HEK293T (cell line): ENCODE measurements at regions not wholly inside any gene's neighbourhood (a gene's known extent, or its start where the extent isn't known, plus 50 kb on each side); places are given as distances from the start of the nearest gene placed in this dataset.

Source experiments
- CTCF ChIA-PET: fragments of 350-600 bp; formaldehyde crosslinking; extraction: SDS; loops from one replicate; lab custom pipeline; 2021; ENCODE audit warnings: antibody characterized with exemption, inconsistent platforms; lab: Yijun Ruan, JAX
- POLR2A ChIA-PET: fragments of 350-600 bp; formaldehyde crosslinking; extraction: SDS; loops from one replicate; lab custom pipeline; 2020; ENCODE audit warnings: antibody characterized with exemption, inconsistent platforms; lab: Yijun Ruan, JAX
- DNase-seq: peaks from one replicate; pipeline ENCODE4 v3.0.0; 2012; ENCODE audit warnings: mixed read lengths; ENCODE audit errors: extremely low spot score
- ARNT ChIP-seq: fragments of 450-650 bp; IDR thresholded peaks from 2 replicates; pipeline ENCODE4 v1.6.1; 2017; ENCODE audit warnings: mild to moderate bottlenecking
- BHLHE40 ChIP-seq: fragments of 450-650 bp; IDR thresholded peaks from 2 replicates; pipeline ENCODE4 v1.6.1; 2016; ENCODE audit warnings: mild to moderate bottlenecking, moderate library complexity, borderline replicate concordance
- CTBP1 ChIP-seq: fragments of 450-650 bp; IDR thresholded peaks from 2 replicates; pipeline ENCODE4 v1.6.1; 2016; ENCODE audit warnings: borderline replicate concordance
- ELF4 ChIP-seq: fragments of 450-650 bp; IDR thresholded peaks from 2 replicates; pipeline ENCODE4 v1.6.1; 2017; ENCODE audit warnings: antibody characterized with exemption
- FOXA1 ChIP-seq: fragments of 450-650 bp; IDR thresholded peaks from 2 replicates; pipeline ENCODE4 v1.6.1; 2016; ENCODE audit warnings: mild to moderate bottlenecking
- FOXK2 ChIP-seq: fragments of 450-650 bp; IDR thresholded peaks from 2 replicates; pipeline ENCODE4 v1.6.1; 2016; ENCODE audit warnings: mild to moderate bottlenecking
- FOXM1 ChIP-seq: fragments of 450-650 bp; IDR thresholded peaks from 2 replicates; pipeline ENCODE4 v1.6.1; 2017; ENCODE audit warnings: mild to moderate bottlenecking, borderline replicate concordance
- HDGF ChIP-seq: fragments of 450-650 bp; IDR thresholded peaks from 2 replicates; pipeline ENCODE4 v1.6.1; 2017; ENCODE audit warnings: antibody characterized with exemption, borderline replicate concordance
- L3MBTL2 ChIP-seq: fragments of 450-650 bp; conservative IDR thresholded peaks from 2 replicates; pipeline ENCODE4 v1.6.1; 2016; ENCODE audit warnings: mild to moderate bottlenecking
- LEF1 ChIP-seq: fragments of 450-650 bp; IDR thresholded peaks from 2 replicates; pipeline ENCODE4 v1.6.1; 2017; ENCODE audit warnings: mild to moderate bottlenecking, borderline replicate concordance
- NFRKB ChIP-seq: fragments of 450-650 bp; IDR thresholded peaks from 2 replicates; pipeline ENCODE4 v1.6.1; 2016; ENCODE audit warnings: mild to moderate bottlenecking, moderate library complexity
- SP1 ChIP-seq: fragments of 450-650 bp; IDR thresholded peaks from 2 replicates; pipeline ENCODE4 v1.6.1; 2017
- SUZ12 ChIP-seq: fragments of 450-650 bp; IDR thresholded peaks from 2 replicates; pipeline ENCODE4 v1.6.1; 2016; ENCODE audit warnings: mild to moderate bottlenecking
- TARDBP ChIP-seq: fragments of 450-650 bp; IDR thresholded peaks from 2 replicates; pipeline ENCODE4 v1.6.1; 2016
- ZNF384 ChIP-seq: fragments of 450-650 bp; IDR thresholded peaks from 2 replicates; pipeline ENCODE4 v1.6.1; 2016
- TF ChIP-seq, protein P1 (sequence below): fragments of 450-650 bp; IDR thresholded peaks from 2 replicates; pipeline ENCODE4 v1.6.1; 2016

DNA sequence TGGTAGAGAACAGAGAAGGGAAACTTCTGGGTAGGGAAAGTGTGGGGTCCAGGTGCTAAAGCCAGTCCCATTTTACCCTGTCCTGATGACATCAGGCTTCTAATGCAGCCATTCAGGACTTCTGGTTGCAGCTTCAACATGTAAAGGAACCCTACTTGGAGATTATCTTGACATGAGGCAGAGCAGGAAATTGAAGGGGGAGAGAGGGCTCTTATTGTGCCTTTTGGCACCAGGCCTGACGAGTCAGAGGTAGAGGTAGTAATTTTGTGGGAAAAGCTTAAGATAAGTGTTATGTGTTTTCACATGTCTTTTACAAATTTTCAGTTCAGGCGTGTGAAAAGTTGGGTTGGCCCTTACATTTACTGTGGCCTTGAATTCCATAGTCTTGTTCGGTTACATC is 102.4 kb upstream of the APC start:
- no peak for DNase-seq
- ChIA-PET POLR2A (no interaction called here), CTCF (interaction anchor here (1.2 kb wide), 1 partner anchor 30 kb away, joined by 3 read pairs; no protein-coding TSS in a partner anchor)
- TF ChIP-seq ARNT (no peak), HDGF (no peak), ZNF384 (no peak), NFRKB (no peak), CTBP1 (no peak), L3MBTL2 (no peak), FOXA1 (no peak)
- TF ChIP-seq, protein P1, sequence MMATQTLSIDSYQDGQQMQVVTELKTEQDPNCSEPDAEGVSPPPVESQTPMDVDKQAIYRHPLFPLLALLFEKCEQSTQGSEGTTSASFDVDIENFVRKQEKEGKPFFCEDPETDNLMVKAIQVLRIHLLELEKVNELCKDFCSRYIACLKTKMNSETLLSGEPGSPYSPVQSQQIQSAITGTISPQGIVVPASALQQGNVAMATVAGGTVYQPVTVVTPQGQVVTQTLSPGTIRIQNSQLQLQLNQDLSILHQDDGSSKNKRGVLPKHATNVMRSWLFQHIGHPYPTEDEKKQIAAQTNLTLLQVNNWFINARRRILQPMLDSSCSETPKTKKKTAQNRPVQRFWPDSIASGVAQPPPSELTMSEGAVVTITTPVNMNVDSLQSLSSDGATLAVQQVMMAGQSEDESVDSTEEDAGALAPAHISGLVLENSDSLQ = no peak

DNA sequence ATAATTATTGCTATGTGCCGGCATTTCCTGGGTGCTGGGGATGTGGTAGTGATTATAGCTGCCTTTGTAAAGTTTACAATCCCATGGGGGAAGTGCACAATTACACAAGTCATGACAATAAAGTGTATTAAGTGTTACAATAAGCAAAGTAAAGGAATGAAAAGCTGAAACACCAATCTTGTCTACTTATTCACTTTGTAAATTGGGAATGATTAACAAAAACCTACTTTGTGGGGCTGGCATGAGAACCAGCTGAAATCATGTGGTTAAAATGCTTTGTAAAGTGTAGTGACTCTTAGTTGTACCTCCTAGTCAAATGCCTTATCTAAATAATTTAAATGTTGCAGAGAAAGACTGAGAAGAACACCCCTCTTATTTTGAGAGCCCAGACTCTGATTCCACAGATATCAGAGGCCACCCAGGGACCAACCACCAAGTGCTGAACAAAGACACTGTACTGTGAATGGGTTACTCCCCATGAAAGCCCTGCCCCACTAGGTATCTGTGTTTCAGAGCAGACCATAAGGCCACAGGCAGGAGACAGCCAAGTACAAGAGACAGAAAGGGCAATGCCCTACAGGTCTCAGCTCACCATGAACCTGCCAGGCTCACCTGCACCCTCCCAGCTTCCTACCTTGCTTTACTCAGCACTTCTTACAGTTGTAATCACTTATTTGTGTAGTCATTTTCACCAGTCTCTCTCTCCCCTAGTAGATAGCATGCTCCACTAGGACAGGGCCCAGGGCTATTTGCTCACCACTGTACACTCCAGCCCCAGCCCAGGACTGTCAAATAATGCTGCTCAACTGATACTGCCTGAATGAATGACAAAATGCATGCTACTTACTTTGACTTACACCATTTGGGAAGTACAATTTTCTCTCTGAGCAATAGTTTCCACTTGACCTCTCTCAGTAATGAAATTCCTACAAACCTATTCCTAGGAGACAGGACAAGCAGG is 101.6 kb upstream of the APC start:
- ChIA-PET CTCF (interaction anchor here (1.2 kb wide), 1 partner anchor 31 kb away, joined by 3 read pairs; no protein-coding TSS in a partner anchor), POLR2A (no interaction called here)
- no peak for DNase-seq
- TF ChIP-seq, protein P1 = no peak
- TF ChIP-seq L3MBTL2 = no peak
- TF ChIP-seq SUZ12 = no peak
- no peak for TF ChIP-seq LEF1
- no peak for TF ChIP-seq ZNF384
- no peak for TF ChIP-seq CTBP1

DNA sequence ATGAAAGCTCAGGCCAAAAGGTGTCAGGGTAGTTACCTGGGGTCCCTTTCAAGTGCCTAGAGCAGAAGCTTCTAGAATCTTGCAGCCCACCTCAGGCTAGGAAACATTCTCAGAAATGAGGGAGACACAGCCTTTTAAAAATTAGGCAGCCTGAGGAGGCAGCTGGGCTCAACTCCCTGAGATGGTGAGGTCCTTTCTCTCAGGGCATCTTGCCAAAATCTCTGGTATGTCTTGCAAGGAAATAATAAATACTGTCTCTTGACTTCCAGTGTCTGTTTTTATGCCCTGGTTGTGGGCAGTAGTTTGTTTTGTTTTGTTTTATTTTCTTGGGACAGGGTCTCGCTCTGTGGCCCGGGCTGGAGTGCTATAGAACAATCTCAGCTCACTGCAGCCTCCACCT is 100.9 kb upstream of the APC start:
- TF ChIP-seq HDGF = no peak
- no peak for TF ChIP-seq FOXA1
- TF ChIP-seq TARDBP = no peak
- no peak for TF ChIP-seq NFRKB
- no peak for TF ChIP-seq BHLHE40
- ChIA-PET CTCF (interaction anchor here (1.2 kb wide), 1 partner anchor 32 kb away, joined by 3 read pairs; no protein-coding TSS in a partner anchor), POLR2A (no interaction called here)
- DNase-seq = no peak

GRCh38 chr5:112637343-112637742 is 100.3 kb upstream of the APC start:
- ChIA-PET POLR2A (no interaction called here), CTCF (no interaction called here)
- no peak for TF ChIP-seq ELF4
- no peak for TF ChIP-seq SUZ12
- no peak for TF ChIP-seq FOXA1
- no peak for TF ChIP-seq HDGF
- TF ChIP-seq FOXK2 = no peak
- TF ChIP-seq L3MBTL2 = no peak
- no peak for DNase-seq

DNA sequence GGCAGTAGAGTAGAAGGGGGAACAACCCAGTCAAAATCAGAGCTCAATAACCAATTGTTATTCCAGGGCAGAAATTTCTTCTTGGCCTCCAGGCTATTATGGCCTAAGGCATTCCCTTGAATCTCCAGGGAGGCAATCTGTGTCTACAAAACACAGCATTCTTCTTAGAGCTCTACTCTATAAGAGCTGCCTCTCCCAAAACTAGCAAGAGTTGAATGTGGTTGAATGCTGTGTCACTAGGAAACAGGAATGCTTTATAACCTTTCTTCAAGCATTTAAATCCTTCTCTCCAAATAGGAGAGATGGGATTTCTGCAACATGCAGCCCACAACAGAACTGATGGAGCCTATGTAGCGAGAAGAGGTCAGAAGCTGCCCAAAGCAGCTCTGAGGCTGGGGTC is 97.1 kb upstream of the APC start:
- DNase-seq = no peak
- ChIA-PET POLR2A (no interaction called here), CTCF (no interaction called here)
- no peak for TF ChIP-seq CTBP1
- TF ChIP-seq, protein P1 = no peak
- no peak for TF ChIP-seq FOXM1
- TF ChIP-seq ARNT = no peak
- TF ChIP-seq ELF4 = no peak
- no peak for TF ChIP-seq LEF1
- TF ChIP-seq SP1 = no peak
- TF ChIP-seq NFRKB = no peak
- no peak for TF ChIP-seq ZNF384
- no peak for TF ChIP-seq FOXA1
- no peak for TF ChIP-seq FOXK2
- TF ChIP-seq TARDBP = no peak
- no peak for TF ChIP-seq SUZ12
- no peak for TF ChIP-seq BHLHE40
- no peak for TF ChIP-seq L3MBTL2
- TF ChIP-seq HDGF = no peak

- POLR2A ChIA-PET = no interaction called here
- CTCF ChIA-PET = no interaction called here
- no peak for TF ChIP-seq FOXA1
- no peak for DNase-seq
These were observed 96.1 kb upstream of the APC start for GRCh38 chr5:112641515-112642110.

DNA sequence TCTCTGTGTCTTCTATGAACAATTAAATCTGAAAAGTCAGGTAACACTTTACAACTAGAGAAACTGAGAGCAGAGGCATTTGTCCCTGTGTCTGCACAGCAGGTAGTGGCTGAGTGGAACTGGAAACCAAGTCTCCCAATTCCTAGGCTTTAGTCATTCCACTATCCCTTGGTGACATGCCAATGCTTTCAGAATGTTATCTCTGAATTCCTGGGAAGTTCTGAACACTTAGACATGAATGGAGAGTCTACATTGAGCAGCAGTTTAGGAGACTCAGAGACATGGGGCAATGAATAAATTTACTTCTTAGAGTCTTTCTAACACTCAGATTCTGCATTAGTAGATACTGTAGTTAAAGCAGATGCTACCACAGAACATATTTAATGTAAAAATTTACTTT is 94.8 kb upstream of the APC start:
- DNase-seq = no peak
- ChIA-PET CTCF (no interaction called here), POLR2A (no interaction called here)
- TF ChIP-seq FOXM1 (no peak), SP1 (no peak), BHLHE40 (no peak), ARNT (no peak), LEF1 (no peak), HDGF (no peak), FOXA1 (no peak), ZNF384 (no peak), NFRKB (no peak), FOXK2 (no peak), CTBP1 (no peak), TARDBP (no peak), L3MBTL2 (no peak), SUZ12 (no peak), ELF4 (no peak)
- TF ChIP-seq, protein P1 = no peak
